ENCODE measurements at regions not wholly inside any gene's neighbourhood (a gene's known extent, or its start where the extent isn't known, plus 50 kb on each side); places are given as distances from the start of the nearest gene placed in this dataset.

- no peaks in the 10 kb centered on the region for H3K36me3 ChIP-seq (ENCODE audit: insufficient read depth)
- Mint-ChIP-seq H3K4me3 (no peak overlapping the region), H3K36me3 (ENCODE audit: low read depth) (no peaks in the 10 kb centered on the region), H3K27me3 (ENCODE audit: insufficient read depth, low read depth, poor library complexity) (no peaks in the 10 kb centered on the region), H3K9me3 (no peaks in the 10 kb centered on the region), H3K4me1 (peaks cover 18% of the 10 kb centered on the region), H3K27ac (no peak overlapping the region)
- no peak overlapping the region for H3K4me2 ChIP-seq
- H4K20me1 ChIP-seq (replicated peaks; ENCODE audit: insufficient read depth): no peaks in the 10 kb centered on the region
- H3K4me1 ChIP-seq (ENCODE audit: insufficient read depth): peaks cover 20% of the 10 kb centered on the region
- no peak overlapping the region for H3K27ac ChIP-seq (ENCODE audit: low read depth)
- TF ChIP-seq EZH2phosphoT487 (IDR thresholded peaks at IDR 0.05; ENCODE audit: unreplicated experiment) (no peak), STAT1 (IDR thresholded peaks at IDR 0.05; ENCODE audit: unreplicated experiment) (no peak), ZNF331 (CRISPR knock-in tag; IDR thresholded peaks at IDR 0.05; ENCODE audit: low read depth) (no peak), JUNB (IDR thresholded peaks at IDR 0.05; ENCODE audit: unreplicated experiment) (no peak), NANOG (IDR thresholded peaks at IDR 0.05; ENCODE audit: borderline replicate concordance) (no peak), CTCF (conservative IDR thresholded peaks at IDR 0.05; ENCODE audit: low read depth in 2 of 2) (no peak), CREB1 (CRISPR knock-in tag; IDR thresholded peaks at IDR 0.05; ENCODE audit: low read depth) (no peak), EZH2 (IDR thresholded peaks at IDR 0.05; ENCODE audit: low read depth, unreplicated experiment) (no peak), REST (IDR thresholded peaks at IDR 0.05; ENCODE audit: unreplicated experiment) (no peak)
- H3K27me3 ChIP-seq (ENCODE audit: insufficient read depth): no peaks in the 10 kb centered on the region
- DNase-seq (ENCODE audit: low spot score) (no peak), ATAC-seq (no peak; the same call in 2 of the 3 replicates)
- H3F3A ChIP-seq (replicated peaks; ENCODE audit: low read depth): no peaks in the 10 kb centered on the region
- no peaks in the 10 kb centered on the region for H3K9me2 ChIP-seq (ENCODE audit: insufficient read depth)
- no peaks in the 10 kb centered on the region for H3K79me2 ChIP-seq (replicated peaks; ENCODE audit: insufficient read depth)
- H3K4me3 ChIP-seq: no peak overlapping the region
- peak overlapping the region; percentile 72; the same call in 1 of the 2 replicates for H2AFZ ChIP-seq
Observed at GRCh38 chr6:112409311-112409710, 62.2 kb downstream of the RFPL4B start.

GRCh38 chr6:112413780-112414179 lies 66.7 kb downstream of the RFPL4B start:
- peaks cover 4% of the 10 kb centered on the region for H3K4me1 ChIP-seq (ENCODE audit: insufficient read depth)
- no peaks in the 10 kb centered on the region for H3K79me2 ChIP-seq (replicated peaks; ENCODE audit: insufficient read depth)
- no peak overlapping the region for H3K4me3 Mint-ChIP-seq
- no peak for DNase-seq (ENCODE audit: low spot score)
- TF ChIP-seq ETS1 (IDR thresholded peaks at IDR 0.05) (no peak), REST (IDR thresholded peaks at IDR 0.05; ENCODE audit: unreplicated experiment) (no peak), EZH2phosphoT487 (IDR thresholded peaks at IDR 0.05; ENCODE audit: unreplicated experiment) (no peak), EZH2 (IDR thresholded peaks at IDR 0.05; ENCODE audit: low read depth, unreplicated experiment) (no peak)
- no peaks in the 10 kb centered on the region for H3K27me3 Mint-ChIP-seq (ENCODE audit: insufficient read depth, low read depth, poor library complexity)
- no peaks in the 10 kb centered on the region for H3K36me3 Mint-ChIP-seq (ENCODE audit: low read depth)
- H3K27ac Mint-ChIP-seq: no peak overlapping the region
- H3K4me3 ChIP-seq: no peak overlapping the region
- no peaks in the 10 kb centered on the region for H3K36me3 ChIP-seq (ENCODE audit: insufficient read depth)
- H3K27ac ChIP-seq (ENCODE audit: low read depth): no peak overlapping the region
- H4K20me1 ChIP-seq (replicated peaks; ENCODE audit: insufficient read depth): no peaks in the 10 kb centered on the region
- H3K27me3 ChIP-seq (ENCODE audit: insufficient read depth): no peaks in the 10 kb centered on the region
- H3F3A ChIP-seq (replicated peaks; ENCODE audit: low read depth): no peaks in the 10 kb centered on the region
- no peak for ATAC-seq
- H3K4me2 ChIP-seq: no peak overlapping the region
- peaks cover 2% of the 10 kb centered on the region for H3K4me1 Mint-ChIP-seq
- no peaks in the 10 kb centered on the region; the same call in 1 of the 2 replicates for H3K9me2 ChIP-seq (ENCODE audit: insufficient read depth)
- peaks cover 11% of the 10 kb centered on the region for H3K9me3 Mint-ChIP-seq
- peak overlapping the region; percentile 5; the same call in 1 of the 2 replicates for H2AFZ ChIP-seq
